NCI-H2227 (cell line): ENCODE measurements at regions not wholly inside any gene's neighbourhood (a gene's known extent, or its start where the extent isn't known, plus 50 kb on each side); places are given as distances from the start of the nearest gene placed in this dataset.
"Not testable (repeated sequence)": the region's sequence is repeated elsewhere in the genome, so short reads cannot be mapped to it uniquely, and the experiment has no call there.

Experiments
- DNase-seq: peaks from one replicate; lab custom pipeline; 2025; ENCODE audit not compliant: unreplicated experiment; lab: John Stamatoyannopoulos, UW

- no peak for DNase-seq
Measured at GRCh38 chr2:13504808-13505207, 788.1 kb downstream of the TRIB2 start.

GRCh38 chr2:13508671-13509070, 791.9 kb downstream of the TRIB2 start:
- no peak for DNase-seq

GRCh38 chr2:13515254-13515653, 798.5 kb downstream of the TRIB2 start:
- no peak for DNase-seq

- DNase-seq: no peak
Measured at GRCh38 chr2:13522096-13522495, 805.4 kb downstream of the TRIB2 start.

- DNase-seq: no peak
Measured at GRCh38 chr2:13522917-13523821, 806.4 kb downstream of the TRIB2 start.

GRCh38 chr2:13524492-13524891, 807.8 kb downstream of the TRIB2 start:
- no peak for DNase-seq

- not testable (repeated sequence) for DNase-seq
Measured at GRCh38 chr2:13531735-13532410, 815.1 kb downstream of the TRIB2 start.

GRCh38 chr2:13532781-13533523, 816.2 kb downstream of the TRIB2 start:
- not testable (repeated sequence) for DNase-seq

- no peak for DNase-seq
Measured at GRCh38 chr2:13533524-13533922, 816.8 kb downstream of the TRIB2 start.

GRCh38 chr2:13536941-13537340, 820.2 kb downstream of the TRIB2 start:
- no peak for DNase-seq

- DNase-seq: no peak
Measured at GRCh38 chr2:13537771-13538349, 821.1 kb downstream of the TRIB2 start.

- peak; percentile 84 for DNase-seq
Measured at GRCh38 chr2:13539296-13539695, 822.6 kb downstream of the TRIB2 start.

- DNase-seq: no peak
Measured at GRCh38 chr2:13542061-13542460, 825.3 kb downstream of the TRIB2 start.

GRCh38 chr2:13542642-13543041, 825.9 kb downstream of the TRIB2 start:
- DNase-seq: no peak

GRCh38 chr2:13543550-13543949, 826.8 kb downstream of the TRIB2 start:
- DNase-seq: no peak

- DNase-seq: no peak
Measured at GRCh38 chr2:13545320-13545719, 828.6 kb downstream of the TRIB2 start.

GRCh38 chr2:13546131-13546530, 829.4 kb downstream of the TRIB2 start:
- no peak for DNase-seq

- DNase-seq: peak; percentile 45
Measured at GRCh38 chr2:13550285-13551231, 833.8 kb downstream of the TRIB2 start.

GRCh38 chr2:13558368-13558767, 841.6 kb downstream of the TRIB2 start:
- no peak for DNase-seq

- DNase-seq: no peak
Measured at GRCh38 chr2:13560322-13560721, 843.6 kb downstream of the TRIB2 start.
